Neural cell (in vitro differentiated cells): ENCODE measurements at regions not wholly inside any gene's neighbourhood (a gene's known extent, or its start where the extent isn't known, plus 50 kb on each side); places are given as distances from the start of the nearest gene placed in this dataset.

Experiments
- POLR2AphosphoS5 ChIP-seq: IDR thresholded peaks from 2 replicates; pipeline ENCODE4 v1.6.1; 2012
- RAD21 ChIP-seq: fragments of 450-650 bp; conservative IDR thresholded peaks from 2 replicates; pipeline ENCODE4 v1.6.1; 2014; ENCODE audit warnings: antibody characterized with exemption, mild to moderate bottlenecking, moderate library complexity
- TF ChIP-seq, protein P1 (sequence below): fragments of 450-650 bp; IDR thresholded peaks from 2 replicates; pipeline ENCODE4 v1.5.1; 2014; ENCODE audit warnings: antibody characterized with exemption, mild to moderate bottlenecking, moderate library complexity; ENCODE audit not compliant: poor library complexity, severe bottlenecking

DNA sequence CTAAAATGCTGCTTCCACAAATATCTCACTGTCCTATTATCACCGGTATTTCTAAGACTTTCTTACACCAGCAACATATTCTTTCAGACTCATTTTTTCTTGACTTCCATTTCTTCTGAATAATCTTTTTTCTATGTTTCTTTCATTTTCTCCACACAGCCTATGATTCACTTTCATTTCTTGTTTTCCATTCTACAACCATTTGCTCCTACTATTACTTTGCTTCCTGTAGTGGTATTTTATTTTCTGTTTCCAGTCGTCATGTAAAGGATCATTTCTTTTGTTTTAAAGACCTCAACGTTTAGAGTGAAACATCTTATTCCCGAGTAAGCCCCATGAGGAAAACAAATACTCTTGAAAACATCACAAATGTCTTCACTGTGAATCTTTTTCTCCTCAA, 182.2 kb upstream of the MDGA2 start:
- TF ChIP-seq, protein P1, sequence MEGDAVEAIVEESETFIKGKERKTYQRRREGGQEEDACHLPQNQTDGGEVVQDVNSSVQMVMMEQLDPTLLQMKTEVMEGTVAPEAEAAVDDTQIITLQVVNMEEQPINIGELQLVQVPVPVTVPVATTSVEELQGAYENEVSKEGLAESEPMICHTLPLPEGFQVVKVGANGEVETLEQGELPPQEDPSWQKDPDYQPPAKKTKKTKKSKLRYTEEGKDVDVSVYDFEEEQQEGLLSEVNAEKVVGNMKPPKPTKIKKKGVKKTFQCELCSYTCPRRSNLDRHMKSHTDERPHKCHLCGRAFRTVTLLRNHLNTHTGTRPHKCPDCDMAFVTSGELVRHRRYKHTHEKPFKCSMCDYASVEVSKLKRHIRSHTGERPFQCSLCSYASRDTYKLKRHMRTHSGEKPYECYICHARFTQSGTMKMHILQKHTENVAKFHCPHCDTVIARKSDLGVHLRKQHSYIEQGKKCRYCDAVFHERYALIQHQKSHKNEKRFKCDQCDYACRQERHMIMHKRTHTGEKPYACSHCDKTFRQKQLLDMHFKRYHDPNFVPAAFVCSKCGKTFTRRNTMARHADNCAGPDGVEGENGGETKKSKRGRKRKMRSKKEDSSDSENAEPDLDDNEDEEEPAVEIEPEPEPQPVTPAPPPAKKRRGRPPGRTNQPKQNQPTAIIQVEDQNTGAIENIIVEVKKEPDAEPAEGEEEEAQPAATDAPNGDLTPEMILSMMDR: no peak
- TF ChIP-seq RAD21 (no peak), POLR2AphosphoS5 (no peak)
